ENCODE measurements at regions not wholly inside any gene's neighbourhood (a gene's known extent, or its start where the extent isn't known, plus 50 kb on each side); places are given as distances from the start of the nearest gene placed in this dataset.

DNA sequence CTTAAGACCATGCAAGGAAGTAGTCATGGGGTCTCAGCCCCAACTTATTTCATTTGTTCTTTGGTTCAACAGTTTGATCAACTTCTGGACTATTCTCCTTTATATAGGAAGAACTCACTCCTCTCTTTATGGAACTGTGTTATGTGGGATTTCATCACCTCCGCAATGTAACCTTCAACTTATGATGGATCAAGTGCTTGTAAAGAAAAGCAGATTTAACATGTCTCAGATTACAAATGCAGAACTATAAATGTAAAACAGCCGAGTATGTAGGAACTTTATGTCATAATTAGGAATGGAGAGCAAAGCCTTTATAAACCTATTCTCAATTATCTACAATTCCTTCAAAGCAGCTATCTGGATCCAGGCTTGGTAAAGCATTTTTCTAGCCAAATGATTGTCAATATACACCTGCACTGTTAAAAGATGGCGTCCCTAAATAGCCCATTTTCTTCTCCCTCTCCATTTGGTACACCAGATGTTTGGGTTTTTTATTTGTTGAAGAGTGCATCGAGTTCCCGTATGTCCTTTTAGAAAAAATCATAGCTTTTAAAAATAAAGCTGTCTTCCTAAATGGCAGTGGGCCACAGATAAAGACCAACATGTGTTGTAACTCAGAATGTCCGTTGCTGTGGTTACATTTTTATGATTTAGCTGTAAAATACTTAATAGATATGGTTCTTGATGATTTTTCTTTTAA, 985.1 kb upstream of the SLC35B3 start:
- Histone ChIP-seq H3K9ac (ENCODE audit: low read depth in 1 of 2, low read length in 2 of 2) (no peak overlapping the region), H3K36me3 (ENCODE audit: control insufficient read depth in 4 of 4, insufficient read depth in 3 of 4, low read depth in 1 of 4, low read length in 3 of 4) (no peaks in the 10 kb centered on the region), H3K4me3 (ENCODE audit: low read depth in 1 of 3, low read length in 3 of 3) (no peak overlapping the region), H3K4me1 (ENCODE audit: control insufficient read depth in 4 of 4, insufficient read depth in 4 of 4, low read length in 3 of 4) (no peaks in the 10 kb centered on the region), H3K9me3 (ENCODE audit: control insufficient read depth in 4 of 4, low read length in 3 of 4) (no peaks in the 10 kb centered on the region), H3K27me3 (ENCODE audit: control insufficient read depth in 4 of 4, insufficient read depth in 4 of 4, low read length in 3 of 4) (peaks cover 0 to 3% (median 0%) of the 10 kb centered on the region in 4 donors), H3K27ac (ENCODE audit: low read depth in 1 of 2, low read length in 2 of 2) (no peak overlapping the region)
- TF ChIP-seq, protein P1, sequence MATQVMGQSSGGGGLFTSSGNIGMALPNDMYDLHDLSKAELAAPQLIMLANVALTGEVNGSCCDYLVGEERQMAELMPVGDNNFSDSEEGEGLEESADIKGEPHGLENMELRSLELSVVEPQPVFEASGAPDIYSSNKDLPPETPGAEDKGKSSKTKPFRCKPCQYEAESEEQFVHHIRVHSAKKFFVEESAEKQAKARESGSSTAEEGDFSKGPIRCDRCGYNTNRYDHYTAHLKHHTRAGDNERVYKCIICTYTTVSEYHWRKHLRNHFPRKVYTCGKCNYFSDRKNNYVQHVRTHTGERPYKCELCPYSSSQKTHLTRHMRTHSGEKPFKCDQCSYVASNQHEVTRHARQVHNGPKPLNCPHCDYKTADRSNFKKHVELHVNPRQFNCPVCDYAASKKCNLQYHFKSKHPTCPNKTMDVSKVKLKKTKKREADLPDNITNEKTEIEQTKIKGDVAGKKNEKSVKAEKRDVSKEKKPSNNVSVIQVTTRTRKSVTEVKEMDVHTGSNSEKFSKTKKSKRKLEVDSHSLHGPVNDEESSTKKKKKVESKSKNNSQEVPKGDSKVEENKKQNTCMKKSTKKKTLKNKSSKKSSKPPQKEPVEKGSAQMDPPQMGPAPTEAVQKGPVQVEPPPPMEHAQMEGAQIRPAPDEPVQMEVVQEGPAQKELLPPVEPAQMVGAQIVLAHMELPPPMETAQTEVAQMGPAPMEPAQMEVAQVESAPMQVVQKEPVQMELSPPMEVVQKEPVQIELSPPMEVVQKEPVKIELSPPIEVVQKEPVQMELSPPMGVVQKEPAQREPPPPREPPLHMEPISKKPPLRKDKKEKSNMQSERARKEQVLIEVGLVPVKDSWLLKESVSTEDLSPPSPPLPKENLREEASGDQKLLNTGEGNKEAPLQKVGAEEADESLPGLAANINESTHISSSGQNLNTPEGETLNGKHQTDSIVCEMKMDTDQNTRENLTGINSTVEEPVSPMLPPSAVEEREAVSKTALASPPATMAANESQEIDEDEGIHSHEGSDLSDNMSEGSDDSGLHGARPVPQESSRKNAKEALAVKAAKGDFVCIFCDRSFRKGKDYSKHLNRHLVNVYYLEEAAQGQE (IDR thresholded peaks at IDR 0.05), result no peak
- no peak for TF ChIP-seq YY1 (IDR thresholded peaks at IDR 0.05)
- no peak for TF ChIP-seq JUND (IDR thresholded peaks at IDR 0.05)
- TF ChIP-seq, protein P2, sequence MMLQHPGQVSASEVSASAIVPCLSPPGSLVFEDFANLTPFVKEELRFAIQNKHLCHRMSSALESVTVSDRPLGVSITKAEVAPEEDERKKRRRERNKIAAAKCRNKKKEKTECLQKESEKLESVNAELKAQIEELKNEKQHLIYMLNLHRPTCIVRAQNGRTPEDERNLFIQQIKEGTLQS (IDR thresholded peaks at IDR 0.05), result no peak
- no peak for TF ChIP-seq SP1 (IDR thresholded peaks at IDR 0.05)
- TF ChIP-seq, protein P3, sequence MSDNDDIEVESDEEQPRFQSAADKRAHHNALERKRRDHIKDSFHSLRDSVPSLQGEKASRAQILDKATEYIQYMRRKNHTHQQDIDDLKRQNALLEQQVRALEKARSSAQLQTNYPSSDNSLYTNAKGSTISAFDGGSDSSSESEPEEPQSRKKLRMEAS (IDR thresholded peaks at IDR 0.05), result no peak
- no peak for TF ChIP-seq EGR1 (IDR thresholded peaks at IDR 0.05; ENCODE audit: low read depth in 2 of 2)
- TF ChIP-seq, protein P4, sequence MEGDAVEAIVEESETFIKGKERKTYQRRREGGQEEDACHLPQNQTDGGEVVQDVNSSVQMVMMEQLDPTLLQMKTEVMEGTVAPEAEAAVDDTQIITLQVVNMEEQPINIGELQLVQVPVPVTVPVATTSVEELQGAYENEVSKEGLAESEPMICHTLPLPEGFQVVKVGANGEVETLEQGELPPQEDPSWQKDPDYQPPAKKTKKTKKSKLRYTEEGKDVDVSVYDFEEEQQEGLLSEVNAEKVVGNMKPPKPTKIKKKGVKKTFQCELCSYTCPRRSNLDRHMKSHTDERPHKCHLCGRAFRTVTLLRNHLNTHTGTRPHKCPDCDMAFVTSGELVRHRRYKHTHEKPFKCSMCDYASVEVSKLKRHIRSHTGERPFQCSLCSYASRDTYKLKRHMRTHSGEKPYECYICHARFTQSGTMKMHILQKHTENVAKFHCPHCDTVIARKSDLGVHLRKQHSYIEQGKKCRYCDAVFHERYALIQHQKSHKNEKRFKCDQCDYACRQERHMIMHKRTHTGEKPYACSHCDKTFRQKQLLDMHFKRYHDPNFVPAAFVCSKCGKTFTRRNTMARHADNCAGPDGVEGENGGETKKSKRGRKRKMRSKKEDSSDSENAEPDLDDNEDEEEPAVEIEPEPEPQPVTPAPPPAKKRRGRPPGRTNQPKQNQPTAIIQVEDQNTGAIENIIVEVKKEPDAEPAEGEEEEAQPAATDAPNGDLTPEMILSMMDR (IDR thresholded peaks at IDR 0.05; ENCODE audit: low read depth, low read length, missing input control), result no peak
- TF ChIP-seq RXRA (IDR thresholded peaks at IDR 0.05), result no peak
- TF ChIP-seq HNF4G (IDR thresholded peaks at IDR 0.05), result no peak
- TF ChIP-seq, protein P5, sequence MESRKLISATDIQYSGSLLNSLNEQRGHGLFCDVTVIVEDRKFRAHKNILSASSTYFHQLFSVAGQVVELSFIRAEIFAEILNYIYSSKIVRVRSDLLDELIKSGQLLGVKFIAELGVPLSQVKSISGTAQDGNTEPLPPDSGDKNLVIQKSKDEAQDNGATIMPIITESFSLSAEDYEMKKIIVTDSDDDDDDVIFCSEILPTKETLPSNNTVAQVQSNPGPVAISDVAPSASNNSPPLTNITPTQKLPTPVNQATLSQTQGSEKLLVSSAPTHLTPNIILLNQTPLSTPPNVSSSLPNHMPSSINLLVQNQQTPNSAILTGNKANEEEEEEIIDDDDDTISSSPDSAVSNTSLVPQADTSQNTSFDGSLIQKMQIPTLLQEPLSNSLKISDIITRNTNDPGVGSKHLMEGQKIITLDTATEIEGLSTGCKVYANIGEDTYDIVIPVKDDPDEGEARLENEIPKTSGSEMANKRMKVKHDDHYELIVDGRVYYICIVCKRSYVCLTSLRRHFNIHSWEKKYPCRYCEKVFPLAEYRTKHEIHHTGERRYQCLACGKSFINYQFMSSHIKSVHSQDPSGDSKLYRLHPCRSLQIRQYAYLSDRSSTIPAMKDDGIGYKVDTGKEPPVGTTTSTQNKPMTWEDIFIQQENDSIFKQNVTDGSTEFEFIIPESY (IDR thresholded peaks at IDR 0.05), result no peak
- TF ChIP-seq NR2F2 (IDR thresholded peaks at IDR 0.05), result no peak
- no peak for TF ChIP-seq HNF4A (conservative IDR thresholded peaks at IDR 0.05)
- no peak for TF ChIP-seq RAD21 (IDR thresholded peaks at IDR 0.05)
- no peak for TF ChIP-seq FOXA1 (IDR thresholded peaks at IDR 0.05)
- no peak for TF ChIP-seq GABPA (IDR thresholded peaks at IDR 0.05 in 1 of 2, conservative IDR thresholded peaks at IDR 0.05 in 1 of 2)
- no peak for TF ChIP-seq FOXA2 (IDR thresholded peaks at IDR 0.05)
- TF ChIP-seq TAF1 (conservative IDR thresholded peaks at IDR 0.05), result no peak
- DNase-seq (ENCODE audit: low spot score), result no peak
- WGBS, result 74% methylated on average over 6 of the region's 6 CpGs

Measured in liver (tissue), 8 donors.